ENCODE measurements at regions not wholly inside any gene's neighbourhood (a gene's known extent, or its start where the extent isn't known, plus 50 kb on each side); places are given as distances from the start of the nearest gene placed in this dataset.

DNA sequence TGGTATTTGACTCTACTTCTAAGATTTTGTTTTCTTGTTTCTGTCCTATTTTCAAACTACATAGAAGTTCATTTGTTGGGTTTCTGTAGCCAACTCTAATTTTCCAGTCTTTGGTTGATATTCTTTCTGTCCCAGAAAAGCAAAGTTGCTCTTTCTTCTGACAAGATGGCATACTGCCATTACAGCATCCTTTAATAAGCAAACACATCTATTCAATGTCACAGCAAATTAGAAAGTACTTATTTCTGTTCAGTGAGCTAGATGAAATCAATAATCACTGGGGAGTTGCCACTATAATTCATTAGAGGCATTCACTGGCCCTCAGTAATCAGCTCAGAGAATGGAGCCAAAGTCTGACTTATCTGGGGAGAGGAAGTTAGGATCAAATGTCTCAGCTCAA is 1258.0 kb upstream of the IGFBP7 start:
- Histone ChIP-seq H3K79me2 (ENCODE audit: insufficient read depth, low read length) (no peaks in the 10 kb centered on the region), H4K8ac (replicated peaks; ENCODE audit: insufficient read length, low read depth, low read length) (no peak overlapping the region), H3K14ac (ENCODE audit: insufficient read depth, low read length) (no peak overlapping the region), H4K20me1 (ENCODE audit: control insufficient read depth, insufficient read depth, insufficient read length) (no peaks in the 10 kb centered on the region), H3K9ac (ENCODE audit: extremely low read depth, insufficient read length, low read length) (no peak overlapping the region), H2BK12ac (ENCODE audit: insufficient read length, low read depth, low read length) (no peak overlapping the region), H3K79me1 (ENCODE audit: insufficient read depth, low read depth, low read length, poor library complexity, severe bottlenecking) (no peaks in the 10 kb centered on the region), H3K4me1 (ENCODE audit: insufficient read depth, low read length) (no peaks in the 10 kb centered on the region), H2AFZ (ENCODE audit: low read length) (no peak overlapping the region), H2BK20ac (ENCODE audit: low read depth, low read length, poor library complexity, severe bottlenecking) (no peak overlapping the region), H4K5ac (ENCODE audit: insufficient read length, low read depth, low read length) (no peak overlapping the region), H3K23me2 (ENCODE audit: insufficient read length, low read depth, low read length, poor library complexity, severe bottlenecking) (no peaks in the 10 kb centered on the region), H3K27me3 (ENCODE audit: insufficient read depth, low read length) (no peaks in the 10 kb centered on the region), H2BK15ac (ENCODE audit: low read depth, low read length) (no peak overlapping the region), H2AK5ac (ENCODE audit: insufficient read length, low read length) (no peak overlapping the region), H3K4me2 (ENCODE audit: insufficient read depth, insufficient read length, low read length) (no peak overlapping the region), H3K4ac (ENCODE audit: low read depth, low read length) (no peak overlapping the region), H2BK5ac (ENCODE audit: insufficient read length, low read length) (no peak overlapping the region), H2BK120ac (ENCODE audit: low read depth, low read length, poor library complexity, severe bottlenecking) (no peak overlapping the region), H3K9me3 (ENCODE audit: control insufficient read depth, low read depth, low read length) (no peaks in the 10 kb centered on the region), H3K23ac (ENCODE audit: insufficient read length, low read depth, low read length) (no peak overlapping the region), H4K91ac (ENCODE audit: insufficient read length, low read depth, low read length) (no peak overlapping the region), H3K27ac (ENCODE audit: insufficient read length, low read depth, low read length) (no peak overlapping the region), H3K56ac (ENCODE audit: insufficient read length, low read depth, low read length) (no peak overlapping the region), H3T11ph (ENCODE audit: low read length) (no peak overlapping the region), H3K18ac (ENCODE audit: insufficient read length, low read depth, low read length) (no peak overlapping the region)
- DNase-seq: no peak
- TF ChIP-seq, protein P1, sequence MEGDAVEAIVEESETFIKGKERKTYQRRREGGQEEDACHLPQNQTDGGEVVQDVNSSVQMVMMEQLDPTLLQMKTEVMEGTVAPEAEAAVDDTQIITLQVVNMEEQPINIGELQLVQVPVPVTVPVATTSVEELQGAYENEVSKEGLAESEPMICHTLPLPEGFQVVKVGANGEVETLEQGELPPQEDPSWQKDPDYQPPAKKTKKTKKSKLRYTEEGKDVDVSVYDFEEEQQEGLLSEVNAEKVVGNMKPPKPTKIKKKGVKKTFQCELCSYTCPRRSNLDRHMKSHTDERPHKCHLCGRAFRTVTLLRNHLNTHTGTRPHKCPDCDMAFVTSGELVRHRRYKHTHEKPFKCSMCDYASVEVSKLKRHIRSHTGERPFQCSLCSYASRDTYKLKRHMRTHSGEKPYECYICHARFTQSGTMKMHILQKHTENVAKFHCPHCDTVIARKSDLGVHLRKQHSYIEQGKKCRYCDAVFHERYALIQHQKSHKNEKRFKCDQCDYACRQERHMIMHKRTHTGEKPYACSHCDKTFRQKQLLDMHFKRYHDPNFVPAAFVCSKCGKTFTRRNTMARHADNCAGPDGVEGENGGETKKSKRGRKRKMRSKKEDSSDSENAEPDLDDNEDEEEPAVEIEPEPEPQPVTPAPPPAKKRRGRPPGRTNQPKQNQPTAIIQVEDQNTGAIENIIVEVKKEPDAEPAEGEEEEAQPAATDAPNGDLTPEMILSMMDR (conservative IDR thresholded peaks at IDR 0.05): no peak
- Mint-ChIP-seq H3K27me3 (ENCODE audit: low read depth) (peaks cover 3% of the 10 kb centered on the region; the same call in 1 of the 2 replicates), H3K4me3 (no peak overlapping the region), H3K9me3 (peaks cover 3 to 5% of the 10 kb centered on the region in 2 experiments; a peak in 3 of 5 replicates), H3K27ac (no peak overlapping the region), H3K36me3 (ENCODE audit: insufficient read depth in 1 of 3, low read depth in 3 of 3) (peaks cover 0 to 4% (median 0%) of the 10 kb centered on the region in 3 experiments; a peak in 1 of 7 replicates), H3K4me1 (no peaks in the 10 kb centered on the region)
